ENCODE measurements at regions not wholly inside any gene's neighbourhood (a gene's known extent, or its start where the extent isn't known, plus 50 kb on each side); places are given as distances from the start of the nearest gene placed in this dataset.

DNA sequence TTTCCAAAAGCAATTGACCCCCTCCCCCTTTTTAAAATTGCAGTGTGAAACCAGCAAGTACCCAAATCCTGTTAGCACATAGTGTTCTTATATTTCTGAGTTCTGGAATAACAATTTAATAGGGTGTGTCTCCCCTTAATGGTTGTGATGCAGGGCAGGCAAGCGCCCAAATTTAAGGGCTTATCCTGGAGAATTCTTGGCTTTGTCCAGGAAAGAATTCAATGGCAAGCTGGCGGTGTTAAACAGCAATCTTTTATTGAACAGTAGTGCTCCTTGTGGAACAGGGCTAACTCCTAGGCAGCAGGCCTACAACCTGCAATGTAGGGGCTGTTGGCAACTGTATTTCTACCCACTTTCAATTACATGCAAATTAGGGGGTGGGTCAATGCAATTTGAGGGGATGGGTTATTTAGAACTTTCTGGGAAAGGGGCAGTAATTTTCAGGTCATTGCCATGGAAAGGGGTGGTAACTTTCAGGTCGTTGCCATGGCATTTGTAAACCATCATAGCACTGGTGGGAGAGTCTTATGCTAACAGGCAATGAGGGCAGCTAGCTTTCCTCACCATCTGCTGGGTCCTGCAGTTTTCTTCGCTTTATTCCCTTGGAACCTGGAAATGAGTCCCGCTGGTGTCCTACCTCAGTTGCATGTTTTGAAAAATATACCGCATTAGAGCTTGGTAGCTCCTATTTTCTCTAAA lies 149.0 kb upstream of the KCTD1 start:
- DNase-seq: no peak

DNA sequence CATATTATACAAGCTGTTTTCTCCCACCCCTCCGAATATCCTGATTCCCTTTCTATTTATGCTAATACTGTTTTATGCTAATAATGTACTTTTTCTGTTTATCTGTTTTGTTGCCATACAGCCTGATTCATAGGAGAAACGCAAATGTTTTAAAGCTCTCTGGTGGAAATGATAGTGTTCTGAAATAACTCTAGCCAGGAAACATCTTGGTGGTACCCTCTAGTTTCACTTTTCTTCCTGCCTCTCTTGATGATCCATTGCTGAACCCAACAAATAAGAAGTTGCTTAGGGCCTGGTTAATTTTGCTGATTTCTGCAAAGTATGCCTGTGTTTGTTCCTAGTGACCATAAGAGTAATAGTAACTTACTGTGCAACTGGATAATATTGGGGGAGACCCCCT lies 148.4 kb upstream of the KCTD1 start:
- no peak for DNase-seq

DNA sequence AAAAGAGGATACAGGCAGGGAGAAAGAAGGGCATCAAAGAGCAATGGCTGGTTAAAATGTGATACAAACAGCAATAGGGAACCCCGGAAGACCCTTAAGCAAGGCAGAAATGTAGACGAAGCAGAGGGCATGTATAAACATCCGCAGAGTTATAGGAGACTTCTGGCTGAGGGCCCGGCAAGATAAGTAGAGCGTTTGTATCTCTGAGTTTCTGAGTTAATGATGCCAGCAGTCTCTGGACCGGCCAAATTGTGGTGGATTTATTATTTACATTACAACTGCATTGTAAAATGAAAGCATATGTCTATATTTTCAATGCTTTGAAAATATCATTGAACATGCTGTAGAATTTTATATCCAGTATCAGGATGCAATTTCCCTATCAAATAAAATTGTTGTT lies 148.0 kb upstream of the KCTD1 start:
- DNase-seq: no peak

DNA sequence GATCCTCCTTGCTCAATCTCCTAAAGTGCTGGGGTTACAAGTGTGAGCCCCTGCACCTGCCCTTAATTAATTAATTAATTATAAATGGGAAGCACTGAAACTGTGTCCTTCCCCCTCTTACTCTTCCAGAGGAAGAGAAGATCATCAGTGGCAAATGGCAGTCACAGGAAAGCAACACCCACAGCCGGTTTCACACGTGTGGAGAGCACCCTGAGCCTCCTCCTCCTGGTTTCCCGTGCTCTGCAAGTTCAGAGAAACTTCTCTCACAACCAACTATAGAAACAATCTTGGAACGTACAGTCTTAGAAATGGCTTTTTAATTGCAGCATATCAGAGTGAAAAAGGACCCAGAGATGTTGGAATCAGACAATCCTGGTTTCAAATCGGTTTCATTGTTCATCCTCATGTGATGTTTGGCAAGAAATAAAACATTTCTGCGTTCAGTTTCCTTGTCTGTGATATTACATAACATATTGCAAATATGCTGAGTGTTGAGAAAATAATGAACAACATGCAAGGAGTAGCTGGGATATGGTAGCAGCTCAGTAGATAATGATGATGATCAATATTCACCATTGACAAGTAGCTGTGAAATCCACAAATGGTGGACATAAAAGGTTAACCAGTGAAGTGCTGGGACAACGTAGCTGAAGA lies 141.0 kb upstream of the KCTD1 start:
- DNase-seq: no peak

DNA sequence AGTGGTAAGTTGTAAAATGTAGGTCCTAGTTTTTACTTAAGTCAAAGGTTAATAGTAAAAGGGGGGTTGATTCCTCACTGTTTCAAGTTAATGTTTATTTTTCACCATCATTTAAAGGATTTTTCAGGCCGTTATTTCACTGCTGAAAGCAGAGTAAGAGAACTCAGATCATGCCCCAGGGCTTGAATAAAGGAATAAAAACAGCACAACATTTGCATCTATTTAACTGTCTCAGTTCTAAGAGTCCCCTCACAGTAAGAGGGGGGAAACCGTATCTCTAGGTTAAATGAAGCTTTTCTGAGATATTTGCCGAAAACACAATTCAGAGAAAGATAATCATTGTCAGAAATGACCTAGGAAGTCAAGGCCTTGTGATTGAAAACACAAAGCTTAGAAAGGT lies 138.2 kb upstream of the KCTD1 start:
- no peak for DNase-seq

DNA sequence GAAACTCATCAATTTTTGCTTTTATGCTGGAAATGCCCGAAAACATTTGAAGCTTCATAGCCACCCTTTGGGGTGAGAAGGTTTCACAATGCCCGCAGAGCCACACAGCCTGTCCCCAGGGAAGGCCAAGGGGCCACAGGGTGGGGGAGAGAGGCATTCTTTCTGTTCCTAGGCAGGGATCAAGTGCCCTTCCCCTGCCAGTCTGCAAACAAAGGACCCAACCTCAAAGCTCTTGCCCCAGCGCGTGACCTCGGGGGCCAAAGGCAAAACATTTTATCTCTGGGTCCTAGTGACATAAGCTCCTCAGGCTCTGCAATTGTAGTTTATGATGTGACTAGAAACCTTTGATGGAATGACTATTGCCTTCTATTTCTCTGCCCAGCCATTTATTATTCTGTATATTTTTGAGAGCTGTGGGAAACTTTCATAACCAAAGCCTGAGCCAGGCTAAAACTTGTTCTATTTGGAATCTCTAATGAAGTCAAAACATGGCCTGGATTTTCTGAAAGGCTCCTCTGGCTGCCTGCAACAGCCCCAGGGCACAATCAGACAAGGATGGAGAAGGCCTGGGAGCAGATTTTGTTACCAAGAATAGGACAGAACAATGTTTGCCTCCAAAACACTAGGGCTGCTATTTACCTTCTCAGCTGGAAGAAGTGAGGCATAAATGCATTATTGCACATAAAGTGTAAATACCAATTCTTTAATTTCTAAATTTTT lies 137.2 kb upstream of the KCTD1 start:
- DNase-seq: no peak

DNA sequence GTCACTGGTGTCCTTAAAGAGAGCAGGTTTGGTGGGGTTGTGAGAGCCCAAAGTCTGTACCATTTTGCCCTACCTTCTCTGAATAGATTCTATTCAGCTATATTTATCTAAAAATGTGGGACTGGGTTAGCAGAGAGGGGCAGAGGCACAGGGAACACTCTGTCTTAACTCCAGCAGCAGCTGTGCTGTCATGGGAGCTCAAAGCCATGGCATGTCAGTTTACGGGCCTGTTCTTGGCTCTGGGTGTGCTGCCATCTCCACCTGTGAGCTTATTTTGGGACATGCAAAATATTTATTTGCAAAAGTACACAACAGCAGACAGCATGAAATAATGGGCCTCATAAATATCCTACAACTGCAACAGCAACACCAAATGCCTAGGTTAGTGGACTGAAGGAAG lies 129.6 kb upstream of the KCTD1 start:
- no peak for DNase-seq

DNA sequence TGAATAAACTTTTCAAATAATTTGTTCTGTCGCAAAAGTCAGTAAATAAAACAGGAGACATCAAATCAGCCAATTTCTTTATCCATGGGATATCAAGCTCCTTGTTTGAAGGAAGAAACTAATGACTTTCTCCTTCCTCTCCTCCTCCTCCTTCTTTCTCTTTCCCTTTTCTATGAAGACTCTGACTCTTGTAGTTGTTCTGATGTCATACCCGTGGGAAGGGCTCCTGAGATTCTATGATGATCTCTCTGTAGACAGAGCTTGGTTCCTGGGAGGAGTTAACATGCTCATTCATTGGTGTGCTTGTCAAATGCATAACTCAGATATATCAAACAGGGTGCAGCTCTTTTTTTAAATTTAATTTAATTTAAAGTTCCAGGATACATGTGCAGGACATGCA lies 118.7 kb upstream of the KCTD1 start:
- DNase-seq: no peak

DNA sequence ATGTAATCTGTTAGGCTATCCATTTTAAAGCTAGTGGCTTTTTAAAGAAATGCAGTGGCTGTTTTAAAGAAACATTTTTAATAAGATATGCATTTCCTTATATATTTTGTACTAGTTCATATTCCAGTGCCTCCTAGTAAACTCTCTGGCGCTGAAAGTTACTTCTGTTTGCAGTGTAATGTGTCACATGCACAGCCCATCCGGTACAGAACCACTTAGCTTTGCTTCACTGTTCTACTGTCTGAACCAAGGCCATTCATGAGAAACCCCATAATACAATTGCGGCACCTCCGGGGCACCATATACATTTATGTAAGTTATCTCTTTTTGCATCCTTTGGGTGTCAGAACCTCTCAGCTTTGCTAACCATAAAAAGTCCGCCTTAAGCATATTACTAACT lies 114.6 kb upstream of the KCTD1 start:
- DNase-seq: no peak

DNA sequence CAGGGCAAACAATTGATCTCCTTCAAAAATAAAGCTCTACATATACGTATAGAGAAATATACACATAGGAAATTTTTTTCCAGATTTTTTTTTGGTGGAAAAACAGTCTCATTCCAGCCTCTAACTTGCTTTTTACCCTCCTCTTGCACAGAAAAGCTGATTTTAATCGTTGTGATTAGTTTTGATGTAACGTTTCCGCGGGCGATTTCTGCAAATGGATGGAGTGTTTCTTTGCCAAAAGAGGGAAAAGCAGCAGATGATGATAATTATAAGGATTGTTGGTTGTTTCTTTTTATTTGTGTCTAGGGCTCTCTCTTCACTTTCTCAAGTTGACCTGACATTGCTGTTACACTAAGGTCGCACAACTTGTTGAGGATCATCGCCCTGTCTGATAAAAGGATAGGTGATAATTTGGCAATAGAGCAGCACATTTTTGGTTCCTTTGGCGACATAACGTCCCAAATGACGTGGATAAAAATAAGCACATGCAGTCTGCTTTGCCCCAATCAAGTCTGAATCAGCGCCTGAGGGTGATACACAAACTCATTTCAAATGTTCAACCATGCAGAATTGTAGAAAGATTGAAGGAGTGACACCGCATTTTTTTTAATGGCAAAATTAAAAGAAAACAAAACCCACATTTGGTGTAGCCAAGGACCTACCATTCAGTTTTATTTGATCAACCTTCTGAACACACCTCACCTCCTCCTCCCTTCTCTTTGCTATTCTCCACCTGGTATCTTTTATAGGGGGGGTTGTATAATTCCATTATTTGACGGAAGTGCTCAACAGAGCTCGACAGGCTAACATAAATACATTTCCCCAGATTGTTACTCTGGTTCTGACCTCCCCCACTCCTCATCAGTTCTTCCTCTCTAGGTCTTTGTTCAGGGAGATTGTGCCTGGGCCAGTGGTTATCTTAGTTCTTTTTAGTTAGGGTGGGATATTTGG lies 109.6 kb upstream of the KCTD1 start:
- DNase-seq: no peak

DNA sequence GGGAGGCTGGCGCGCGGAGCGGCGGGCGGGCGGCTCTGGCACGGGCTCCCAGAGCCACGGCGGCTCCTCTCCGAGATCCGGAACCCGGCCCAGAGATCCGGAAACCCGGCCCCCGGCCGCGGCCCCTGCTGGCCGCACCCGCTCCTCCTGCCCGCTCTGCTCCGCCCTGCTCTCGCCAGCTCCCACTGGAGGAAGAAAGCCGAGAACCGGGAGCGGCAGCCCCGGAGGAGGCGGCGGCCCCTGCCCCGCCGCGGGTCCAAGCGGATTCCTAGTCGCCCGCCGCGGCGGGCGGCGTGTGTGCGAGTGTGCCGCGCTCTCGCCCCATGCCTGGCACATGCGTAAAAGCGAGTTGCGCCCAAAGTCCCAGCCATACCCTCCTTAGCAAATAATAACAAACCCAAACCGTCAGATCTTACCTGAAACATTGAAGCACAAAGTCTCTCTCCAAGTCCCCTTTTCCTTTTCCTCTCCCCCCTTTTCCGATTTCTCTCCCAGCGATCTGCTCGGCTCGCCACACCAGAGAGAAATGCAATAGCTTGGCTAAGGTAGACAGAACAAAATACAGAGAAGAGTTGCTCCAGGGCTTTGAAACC lies 108.7 kb upstream of the KCTD1 start:
- DNase-seq: peak; percentile 52

DNA sequence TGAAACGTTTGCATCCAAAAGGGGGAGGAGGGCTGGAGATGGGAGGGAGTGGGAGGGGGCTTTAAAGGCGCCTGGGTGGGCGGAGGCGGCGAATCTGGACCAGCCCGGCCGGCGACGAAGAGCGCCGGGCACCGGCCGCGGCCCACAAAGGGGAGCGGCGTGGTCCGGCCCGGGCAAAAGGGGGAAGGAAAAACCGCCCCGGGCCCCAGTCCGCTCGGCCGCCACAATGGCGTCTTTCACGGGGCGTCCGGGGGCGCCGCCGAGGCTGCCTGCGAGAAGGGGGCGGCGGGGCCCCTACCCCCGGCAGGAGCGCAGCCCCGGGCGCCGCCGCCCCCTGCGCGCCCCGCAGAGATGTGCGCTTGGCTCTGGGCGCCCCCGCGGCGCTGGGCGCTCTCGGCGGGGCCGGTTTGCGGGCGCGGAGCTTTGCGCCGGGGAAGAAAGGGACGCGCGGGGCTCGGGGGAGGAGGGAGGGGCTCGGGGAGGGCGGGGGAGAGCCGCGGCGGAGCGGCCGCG lies 108.1 kb upstream of the KCTD1 start:
- DNase-seq: no peak

DNA sequence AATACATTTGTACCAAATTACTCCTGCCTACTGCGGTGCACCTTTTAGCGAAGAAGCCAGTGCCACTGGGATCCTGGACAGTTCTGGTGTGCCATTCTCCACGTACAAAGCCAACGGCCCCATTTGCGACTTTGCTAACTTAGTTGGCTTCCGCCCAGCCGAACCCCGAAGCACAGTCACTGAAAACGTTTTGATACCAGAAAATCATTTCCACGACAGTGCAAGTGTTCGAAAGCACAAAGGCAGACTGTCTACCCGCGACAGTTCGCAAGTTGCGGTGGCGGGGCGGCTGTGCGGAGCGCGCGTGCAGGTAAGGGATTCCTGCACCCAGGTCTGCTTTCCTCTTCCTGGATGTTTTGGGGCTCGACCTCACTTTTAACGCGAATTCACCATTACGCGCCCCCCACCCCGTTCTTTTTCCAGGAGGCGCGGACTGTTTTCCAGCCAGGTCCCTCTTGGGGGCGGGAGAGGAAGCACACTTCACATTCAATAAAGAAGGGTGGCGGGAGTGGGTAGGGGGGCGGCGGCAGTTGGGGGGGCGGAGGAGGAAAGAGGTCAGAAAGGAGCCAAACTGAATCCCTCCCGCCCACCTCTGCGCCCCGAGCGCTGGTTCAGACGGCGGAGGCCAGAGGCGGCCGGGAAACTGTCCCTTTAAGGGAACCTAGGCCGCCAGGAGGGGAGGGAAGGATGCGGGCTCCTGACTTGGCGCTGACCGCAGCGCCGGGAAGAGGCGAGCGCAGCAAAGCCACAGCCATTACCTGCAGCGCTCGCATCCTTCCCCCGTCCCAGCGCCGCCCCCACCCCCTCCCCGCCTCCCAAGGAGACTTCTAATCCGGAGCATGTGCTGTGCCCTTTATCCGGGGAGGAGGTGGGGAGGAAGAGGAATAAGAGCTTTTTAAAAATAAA lies 107.4 kb upstream of the KCTD1 start:
- DNase-seq: no peak

DNA sequence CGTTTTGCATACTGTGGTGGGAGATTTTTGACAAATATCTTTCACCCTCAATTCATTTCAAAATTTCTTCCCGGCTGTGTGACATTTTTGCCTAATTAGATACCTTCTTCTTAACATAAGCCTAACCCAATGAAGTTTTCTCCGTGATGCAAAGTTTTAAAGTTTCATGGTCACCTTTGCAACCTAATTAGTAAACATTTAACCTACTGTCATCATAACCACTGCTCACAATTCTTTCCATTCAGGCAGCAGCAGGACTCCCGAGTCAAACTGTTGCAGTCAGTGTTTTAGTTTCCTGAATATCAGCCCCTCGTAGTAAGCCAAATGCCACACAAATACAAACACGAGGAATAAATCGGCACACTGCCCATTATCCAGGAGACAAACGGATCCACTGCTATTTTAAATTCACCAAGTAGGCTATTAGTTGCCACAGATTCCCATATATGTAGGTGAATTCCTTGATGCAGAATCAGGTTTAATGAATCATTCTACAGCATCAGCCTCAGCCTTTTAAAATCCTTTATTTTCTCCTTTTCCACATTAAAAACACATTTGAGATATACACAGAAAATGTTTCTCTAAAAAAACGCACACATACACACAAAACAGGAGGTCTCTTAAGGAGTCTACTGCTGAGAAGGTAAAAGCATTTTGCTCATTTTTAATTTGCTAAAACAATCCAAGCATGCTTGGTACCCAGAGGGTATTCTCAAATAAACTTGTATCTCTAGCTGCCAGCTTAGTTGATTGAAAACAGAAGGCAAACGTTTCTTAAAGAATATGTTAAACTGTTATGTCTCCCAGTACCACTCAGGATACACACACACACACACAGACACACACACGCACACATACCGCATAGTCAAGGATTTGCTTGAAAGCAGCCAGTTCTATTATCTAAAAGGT lies 106.5 kb upstream of the KCTD1 start:
- DNase-seq: no peak

DNA sequence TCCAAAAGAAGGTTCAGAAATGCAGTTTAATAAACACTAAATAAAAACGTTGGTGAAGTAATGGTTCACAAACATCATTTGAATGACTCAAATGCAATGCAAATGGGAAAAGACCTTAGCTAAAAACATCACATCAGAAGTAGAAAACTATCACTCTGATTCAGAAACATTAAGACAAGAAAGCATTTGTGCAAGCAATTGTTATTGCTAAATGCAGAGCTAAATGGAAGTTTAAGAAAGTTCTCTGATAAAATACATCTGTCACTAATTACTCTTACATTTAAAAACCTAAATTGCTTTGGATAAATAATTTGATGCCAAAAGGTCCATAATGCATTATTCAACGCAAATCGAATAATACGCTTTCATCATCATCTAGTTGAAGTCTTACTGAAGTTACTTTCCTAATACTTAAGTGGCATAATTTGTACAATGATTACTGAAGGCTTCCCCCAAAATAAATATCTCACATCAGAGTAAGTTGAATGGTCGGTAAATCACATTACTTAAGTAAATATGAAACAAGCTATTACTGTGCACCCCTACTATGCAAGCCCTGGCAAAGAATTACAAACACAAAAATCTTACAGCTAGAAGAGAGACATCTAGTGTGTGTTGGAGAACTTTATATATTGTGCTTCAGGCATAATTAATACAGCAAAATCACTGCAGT lies 105.7 kb upstream of the KCTD1 start:
- DNase-seq: no peak

DNA sequence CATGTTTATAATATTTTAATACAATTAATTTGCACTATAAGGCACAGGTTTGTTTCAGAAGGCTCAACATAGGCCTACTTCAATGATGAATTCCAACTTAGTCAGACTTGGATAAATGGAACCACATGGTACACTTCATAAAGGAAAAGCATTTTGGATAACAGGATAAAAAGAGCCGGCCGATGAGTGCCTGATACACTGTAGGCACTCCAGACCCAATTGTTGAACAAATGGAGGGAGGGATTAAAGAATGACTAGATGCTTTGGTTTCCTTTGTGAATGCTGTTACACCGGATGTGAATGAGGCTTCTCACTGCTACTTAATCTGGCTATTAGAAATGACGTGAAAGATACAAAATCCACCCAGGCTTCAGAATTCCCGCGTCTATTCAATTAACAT lies 104.1 kb upstream of the KCTD1 start:
- DNase-seq: no peak

DNA sequence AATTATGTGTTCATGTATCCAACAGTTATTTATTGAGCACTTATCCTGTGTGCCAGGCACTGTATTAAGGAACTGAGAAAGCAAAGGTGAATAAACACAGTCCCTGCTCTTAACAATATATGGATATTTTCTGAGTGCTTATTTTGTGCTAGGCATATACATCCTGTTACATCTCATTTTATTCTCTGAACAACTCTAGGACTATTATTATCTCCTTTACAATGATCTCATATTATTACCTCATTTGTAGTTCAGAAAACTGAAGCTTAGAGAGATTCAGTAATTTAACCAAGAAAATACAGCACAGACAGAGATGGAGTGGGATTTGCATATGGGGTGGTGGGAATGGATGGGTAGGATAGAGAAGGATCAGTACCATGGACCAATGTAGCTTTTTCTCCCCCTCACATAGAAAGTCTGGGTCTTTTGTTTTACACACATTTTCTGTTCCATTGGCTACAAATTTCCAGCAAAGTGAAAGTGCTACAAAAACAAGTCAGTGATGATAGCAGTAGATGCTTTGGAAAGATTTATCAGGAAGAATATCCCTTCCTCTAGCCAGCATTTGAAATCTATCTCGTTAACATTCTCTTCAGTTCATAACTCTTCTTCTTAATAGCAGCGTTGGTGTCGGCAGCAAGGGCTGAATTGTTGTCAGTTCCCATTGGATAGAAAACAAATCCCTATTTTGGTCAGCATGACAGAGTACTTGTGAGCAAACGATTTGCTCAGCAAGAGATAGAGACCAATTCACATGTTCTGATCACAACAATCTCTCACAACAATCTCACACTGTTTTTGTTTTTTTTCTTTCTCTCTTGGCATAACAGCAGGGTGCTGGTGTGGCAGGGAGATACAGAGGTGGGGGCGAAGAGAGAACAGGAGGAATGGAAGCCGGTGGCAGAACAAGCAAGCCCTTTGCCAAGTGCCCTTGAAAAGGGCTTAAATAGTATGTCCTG lies 102.2 kb upstream of the KCTD1 start:
- DNase-seq: no peak

DNA sequence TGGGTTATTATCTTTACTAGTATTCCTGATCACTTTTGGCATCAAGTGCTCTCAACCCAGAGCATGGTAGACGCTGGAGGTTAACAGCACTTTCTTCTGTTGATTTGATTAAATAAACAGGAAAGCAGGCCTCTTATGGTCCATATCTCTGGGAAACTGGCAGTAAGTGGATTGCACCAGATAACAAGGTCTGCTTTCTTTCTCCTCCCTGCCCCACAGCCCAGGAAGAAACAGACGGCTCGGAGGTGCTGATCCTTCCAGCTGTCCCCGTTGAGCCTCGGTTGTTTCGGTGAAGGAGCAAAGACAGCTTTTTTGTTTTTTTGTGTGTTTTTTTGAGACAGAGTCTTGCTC lies 100.8 kb upstream of the KCTD1 start:
- DNase-seq: no peak

All from DMS153 (cell line).